ENCODE measurements at regions not wholly inside any gene's neighbourhood (a gene's known extent, or its start where the extent isn't known, plus 50 kb on each side); places are given as distances from the start of the nearest gene placed in this dataset.

DNA sequence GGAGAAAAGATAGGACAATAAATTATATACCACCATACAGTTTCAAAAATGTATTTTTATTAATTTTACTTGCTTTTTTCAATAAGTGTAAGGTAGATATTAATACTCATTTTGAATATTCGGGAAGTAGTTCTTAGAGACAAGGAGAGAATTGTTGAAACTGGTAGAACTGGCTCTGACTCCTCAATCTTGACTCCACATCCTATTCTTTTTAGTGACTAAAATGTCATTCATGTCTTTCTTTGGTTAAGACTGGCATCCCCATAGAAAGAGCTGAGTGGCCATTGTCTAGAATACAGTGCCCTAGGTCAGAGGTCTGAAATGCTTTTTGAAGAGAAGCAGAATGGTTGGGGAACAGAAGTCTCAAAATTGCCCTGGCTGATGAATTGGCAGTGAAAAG, 177.6 kb upstream of the LRIG3 start:
- Histone ChIP-seq H3K9me3 (no peaks in the 10 kb centered on the region), H3K4me1 (no peaks in the 10 kb centered on the region), H3K36me3 (no peaks in the 10 kb centered on the region), H3K27ac (no peak overlapping the region), H3K27me3 (no peaks in the 10 kb centered on the region), H3K4me3 (no peak overlapping the region)
- DNase-seq = no peak
- intact Hi-C loops (cut with DNase I) = no loop called here
- no peak for TF ChIP-seq POLR2A (IDR thresholded peaks at IDR 0.05)
- TF ChIP-seq, protein P1, sequence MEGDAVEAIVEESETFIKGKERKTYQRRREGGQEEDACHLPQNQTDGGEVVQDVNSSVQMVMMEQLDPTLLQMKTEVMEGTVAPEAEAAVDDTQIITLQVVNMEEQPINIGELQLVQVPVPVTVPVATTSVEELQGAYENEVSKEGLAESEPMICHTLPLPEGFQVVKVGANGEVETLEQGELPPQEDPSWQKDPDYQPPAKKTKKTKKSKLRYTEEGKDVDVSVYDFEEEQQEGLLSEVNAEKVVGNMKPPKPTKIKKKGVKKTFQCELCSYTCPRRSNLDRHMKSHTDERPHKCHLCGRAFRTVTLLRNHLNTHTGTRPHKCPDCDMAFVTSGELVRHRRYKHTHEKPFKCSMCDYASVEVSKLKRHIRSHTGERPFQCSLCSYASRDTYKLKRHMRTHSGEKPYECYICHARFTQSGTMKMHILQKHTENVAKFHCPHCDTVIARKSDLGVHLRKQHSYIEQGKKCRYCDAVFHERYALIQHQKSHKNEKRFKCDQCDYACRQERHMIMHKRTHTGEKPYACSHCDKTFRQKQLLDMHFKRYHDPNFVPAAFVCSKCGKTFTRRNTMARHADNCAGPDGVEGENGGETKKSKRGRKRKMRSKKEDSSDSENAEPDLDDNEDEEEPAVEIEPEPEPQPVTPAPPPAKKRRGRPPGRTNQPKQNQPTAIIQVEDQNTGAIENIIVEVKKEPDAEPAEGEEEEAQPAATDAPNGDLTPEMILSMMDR (IDR thresholded peaks at IDR 0.05) = no peak
- 51 to 69% methylated on average over 1 of the region's 1 CpG for WGBS, 2 donors

DNA sequence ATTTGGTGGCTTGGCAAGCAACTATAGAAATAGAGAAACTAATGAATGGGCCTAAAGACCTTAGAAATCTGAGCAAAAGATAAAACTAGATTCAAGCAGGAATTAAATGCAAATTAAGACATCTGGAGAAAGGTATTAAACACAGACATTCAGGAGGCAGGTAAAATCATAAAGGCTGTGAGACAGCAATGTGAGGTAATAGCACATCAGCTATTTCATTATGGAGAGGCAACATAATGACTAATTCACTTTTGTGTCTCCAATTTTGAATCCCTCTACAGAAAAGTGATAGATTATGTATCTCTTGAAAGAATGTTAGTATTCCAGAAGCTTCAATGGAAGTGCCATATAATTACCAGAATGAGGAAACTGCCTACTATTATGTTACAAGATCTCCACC, 175.9 kb upstream of the LRIG3 start:
- no peaks in the 10 kb centered on the region for H3K27me3 ChIP-seq
- no peak overlapping the region for H3K27ac ChIP-seq
- intact Hi-C loops (cut with DNase I) = no loop called here
- no peaks in the 10 kb centered on the region for H3K36me3 ChIP-seq
- no peaks in the 10 kb centered on the region for H3K9me3 ChIP-seq
- H3K4me3 ChIP-seq = no peak overlapping the region
- TF ChIP-seq, protein P1 (IDR thresholded peaks at IDR 0.05) = no peak
- TF ChIP-seq POLR2A (IDR thresholded peaks at IDR 0.05) = no peak
- no peak for DNase-seq
- no peaks in the 10 kb centered on the region for H3K4me1 ChIP-seq

DNA sequence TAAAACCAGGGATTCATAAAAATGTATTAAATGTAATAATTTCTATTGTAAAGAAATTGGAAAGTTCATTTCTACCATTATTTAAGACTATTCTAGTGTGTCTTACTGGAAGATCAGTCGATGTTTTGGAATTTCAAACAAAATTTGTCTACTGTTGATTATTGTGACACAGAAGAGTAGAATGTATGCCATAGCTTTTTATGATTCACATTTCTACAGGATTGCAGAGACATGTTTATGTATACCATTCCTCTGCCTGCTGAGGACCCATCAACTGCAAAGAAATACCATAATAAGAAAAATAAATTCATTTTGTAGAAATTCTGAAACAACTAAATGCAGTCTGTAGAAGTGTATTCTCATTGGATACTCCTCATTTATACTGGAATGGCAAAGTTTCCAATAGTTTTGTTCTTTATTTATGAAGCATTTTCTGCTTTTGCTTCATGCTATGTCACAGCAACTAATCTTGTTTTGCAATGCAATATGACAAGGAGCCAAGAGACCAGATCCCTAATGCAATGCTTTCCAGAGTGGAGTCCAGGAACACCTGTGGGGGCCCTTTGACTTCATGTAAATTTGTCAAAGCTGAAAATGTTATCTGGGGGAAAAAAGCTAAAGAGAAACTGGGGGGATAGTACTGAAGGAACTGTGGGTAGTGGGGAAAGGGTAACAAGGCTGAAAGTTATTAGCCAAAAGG, 172.9 kb upstream of the LRIG3 start:
- Histone ChIP-seq H3K27ac (no peak overlapping the region), H3K4me1 (no peaks in the 10 kb centered on the region), H3K4me3 (no peak overlapping the region), H3K36me3 (no peaks in the 10 kb centered on the region), H3K27me3 (no peaks in the 10 kb centered on the region), H3K9me3 (no peaks in the 10 kb centered on the region)
- TF ChIP-seq, protein P1 (IDR thresholded peaks at IDR 0.05) = no peak
- no peak for TF ChIP-seq POLR2A (IDR thresholded peaks at IDR 0.05)
- intact Hi-C loops (cut with DNase I) = no loop called here
- DNase-seq = no peak
- 43 to 70% methylated on average over 1 of the region's 1 CpG for WGBS, 2 donors

DNA sequence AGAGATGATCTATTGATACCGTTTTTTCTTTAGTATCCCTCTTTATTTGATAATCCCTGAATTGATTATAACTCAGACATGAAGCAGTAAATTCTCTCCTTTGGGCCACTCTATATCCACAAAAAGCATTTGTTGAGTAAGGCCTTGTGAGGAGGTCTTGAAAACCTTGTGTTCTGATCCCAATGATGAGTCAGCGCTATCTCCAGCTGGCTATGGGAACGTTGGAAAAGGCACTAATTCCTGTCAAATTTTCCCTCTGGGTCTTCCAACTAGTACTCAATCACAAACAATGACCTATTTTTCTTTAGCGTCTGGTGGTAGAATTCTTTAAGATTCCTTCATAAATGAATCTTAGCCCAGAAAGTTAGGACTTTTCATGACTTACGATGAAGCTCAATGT, 168.4 kb upstream of the LRIG3 start:
- Histone ChIP-seq H3K27me3 (no peaks in the 10 kb centered on the region), H3K9me3 (no peaks in the 10 kb centered on the region), H3K4me3 (no peak overlapping the region), H3K36me3 (no peaks in the 10 kb centered on the region), H3K27ac (no peak overlapping the region), H3K4me1 (peaks cover 0 to 35% (median 3%) of the 10 kb centered on the region in 3 donors)
- WGBS, 2 donors = 66 to 67% methylated on average over 5 of the region's 5 CpGs
- intact Hi-C loops (cut with DNase I) = loop anchor here (10.0 kb wide), 1 partner anchor 544 kb away; no protein-coding TSS in a partner anchor
- no peak for DNase-seq
- no peak for TF ChIP-seq POLR2A (IDR thresholded peaks at IDR 0.05)
- TF ChIP-seq, protein P1 (IDR thresholded peaks at IDR 0.05) = no peak

DNA sequence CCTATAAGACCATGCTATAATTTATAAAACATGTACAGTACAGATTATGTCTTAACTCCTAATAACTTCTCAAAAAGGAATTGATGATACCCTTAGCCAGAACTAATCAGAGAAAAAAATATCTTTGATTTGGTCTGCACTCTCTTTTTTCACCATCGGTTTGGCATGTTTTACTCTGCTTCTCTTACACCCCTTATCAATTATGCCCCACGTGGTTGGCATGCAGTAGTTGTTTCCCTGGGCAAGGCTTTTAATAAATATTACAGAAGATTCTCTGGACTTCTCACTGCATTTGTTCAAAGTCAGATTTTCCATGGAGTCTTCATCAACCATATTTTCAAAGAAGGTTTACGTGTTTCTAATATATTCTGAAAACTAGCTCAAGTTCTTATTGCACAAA, 167.4 kb upstream of the LRIG3 start:
- H3K36me3 ChIP-seq = no peaks in the 10 kb centered on the region
- H3K4me1 ChIP-seq = peaks cover 0 to 35% (median 3%) of the 10 kb centered on the region in 3 donors
- no peak for DNase-seq
- no peaks in the 10 kb centered on the region for H3K9me3 ChIP-seq
- intact Hi-C loops (cut with DNase I) = loop anchor here (10.0 kb wide), 1 partner anchor 543 kb away; no protein-coding TSS in a partner anchor
- no peak for TF ChIP-seq POLR2A (IDR thresholded peaks at IDR 0.05)
- TF ChIP-seq, protein P1 (IDR thresholded peaks at IDR 0.05) = no peak
- no peak overlapping the region for H3K4me3 ChIP-seq
- 63% methylated on average over 3 of the region's 3 CpGs for WGBS, 2 donors
- no peaks in the 10 kb centered on the region for H3K27me3 ChIP-seq
- H3K27ac ChIP-seq = no peak overlapping the region

All from esophagus squamous epithelium (tissue), 5 donors.